ENCODE measurements at regions not wholly inside any gene's neighbourhood (a gene's known extent, or its start where the extent isn't known, plus 50 kb on each side); places are given as distances from the start of the nearest gene placed in this dataset.

- TF ChIP-seq, protein P1, sequence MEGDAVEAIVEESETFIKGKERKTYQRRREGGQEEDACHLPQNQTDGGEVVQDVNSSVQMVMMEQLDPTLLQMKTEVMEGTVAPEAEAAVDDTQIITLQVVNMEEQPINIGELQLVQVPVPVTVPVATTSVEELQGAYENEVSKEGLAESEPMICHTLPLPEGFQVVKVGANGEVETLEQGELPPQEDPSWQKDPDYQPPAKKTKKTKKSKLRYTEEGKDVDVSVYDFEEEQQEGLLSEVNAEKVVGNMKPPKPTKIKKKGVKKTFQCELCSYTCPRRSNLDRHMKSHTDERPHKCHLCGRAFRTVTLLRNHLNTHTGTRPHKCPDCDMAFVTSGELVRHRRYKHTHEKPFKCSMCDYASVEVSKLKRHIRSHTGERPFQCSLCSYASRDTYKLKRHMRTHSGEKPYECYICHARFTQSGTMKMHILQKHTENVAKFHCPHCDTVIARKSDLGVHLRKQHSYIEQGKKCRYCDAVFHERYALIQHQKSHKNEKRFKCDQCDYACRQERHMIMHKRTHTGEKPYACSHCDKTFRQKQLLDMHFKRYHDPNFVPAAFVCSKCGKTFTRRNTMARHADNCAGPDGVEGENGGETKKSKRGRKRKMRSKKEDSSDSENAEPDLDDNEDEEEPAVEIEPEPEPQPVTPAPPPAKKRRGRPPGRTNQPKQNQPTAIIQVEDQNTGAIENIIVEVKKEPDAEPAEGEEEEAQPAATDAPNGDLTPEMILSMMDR (IDR thresholded peaks at IDR 0.05), result no peak
- no peak for TF ChIP-seq POLR2A (IDR thresholded peaks at IDR 0.05)
Measured at GRCh38 chr2:240275386-240275785, 134.9 kb upstream of the OTOS start.
